HG03378 (cell line): ENCODE measurements at regions not wholly inside any gene's neighbourhood (a gene's known extent, or its start where the extent isn't known, plus 50 kb on each side); places are given as distances from the start of the nearest gene placed in this dataset.

Source experiments
- ATAC-seq: cut with Tn5 transposase; IDR thresholded peaks from one replicate; pipeline ENCODE4 v1.9.1; 2021; ENCODE audit warnings: mild to moderate bottlenecking, moderate library complexity; ENCODE audit not compliant: unreplicated experiment

DNA sequence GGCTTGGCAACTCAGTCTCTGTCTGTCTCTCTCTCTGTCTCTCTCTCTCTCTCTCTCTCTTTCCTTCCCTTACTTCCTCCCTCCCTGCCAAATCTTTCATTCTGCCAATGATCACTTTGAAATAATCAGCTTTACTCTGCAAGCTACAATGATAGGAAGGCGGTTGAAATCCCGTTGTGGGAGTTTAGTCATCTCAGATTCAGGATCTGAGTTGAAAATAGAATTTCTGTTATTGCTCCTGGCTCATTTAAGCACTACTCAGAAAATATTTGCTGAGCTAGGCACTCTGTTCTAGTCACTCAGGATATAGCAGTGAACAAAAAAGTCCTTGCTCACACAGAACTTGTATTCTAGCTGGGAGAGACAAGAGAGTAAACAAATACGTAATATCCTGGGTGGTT lies 56.3 kb upstream of the DCTD start:
- no peak for ATAC-seq

DNA sequence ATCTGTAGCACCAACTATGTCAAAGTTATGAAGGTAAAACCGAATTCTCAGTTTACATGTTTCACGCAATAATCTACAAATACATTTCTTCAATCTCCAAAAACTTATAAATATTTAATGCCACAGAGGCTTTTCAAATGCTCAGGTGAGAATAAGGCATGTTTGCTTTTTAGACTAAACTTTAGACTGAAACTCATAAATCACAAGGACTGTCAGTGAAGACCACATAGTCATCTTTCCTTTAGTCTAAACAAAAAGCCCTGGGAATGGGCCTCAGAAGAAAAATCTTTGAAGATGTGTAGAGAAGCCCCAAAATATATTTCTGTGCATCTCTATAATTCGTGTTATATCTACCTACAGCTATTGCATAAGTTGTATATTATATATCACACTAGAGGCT lies 54.5 kb upstream of the DCTD start:
- ATAC-seq, result no peak

DNA sequence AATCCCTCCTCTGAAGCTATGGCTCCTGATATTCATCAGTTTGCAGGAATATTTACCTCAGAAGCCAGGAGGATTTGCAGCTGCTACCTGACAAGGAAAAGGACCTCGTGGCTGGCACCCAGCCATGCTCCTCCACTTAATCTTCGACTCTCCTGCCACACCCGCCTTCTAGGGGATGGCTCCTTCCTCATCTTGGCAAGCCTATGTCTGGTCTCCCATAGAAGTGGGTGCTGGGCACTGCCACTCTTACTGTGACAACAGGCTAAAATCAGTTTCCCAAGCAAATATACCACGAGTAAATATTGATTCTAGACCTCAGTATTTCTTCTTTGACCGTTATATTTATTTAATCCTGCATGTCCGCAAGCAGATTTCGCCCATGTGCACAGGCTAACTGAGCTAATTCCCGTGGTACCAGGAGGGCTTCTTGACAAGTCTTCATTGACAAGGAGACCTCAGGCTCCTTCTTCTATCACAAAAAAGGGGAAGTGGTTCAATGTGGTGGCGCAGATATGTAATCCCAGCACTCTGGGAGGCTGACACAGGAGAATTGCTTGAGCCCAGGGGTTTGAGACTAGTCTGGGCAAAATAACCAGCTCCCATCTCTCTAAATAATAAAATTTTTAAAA lies 52.6 kb upstream of the DCTD start:
- ATAC-seq, result peak; percentile 82

DNA sequence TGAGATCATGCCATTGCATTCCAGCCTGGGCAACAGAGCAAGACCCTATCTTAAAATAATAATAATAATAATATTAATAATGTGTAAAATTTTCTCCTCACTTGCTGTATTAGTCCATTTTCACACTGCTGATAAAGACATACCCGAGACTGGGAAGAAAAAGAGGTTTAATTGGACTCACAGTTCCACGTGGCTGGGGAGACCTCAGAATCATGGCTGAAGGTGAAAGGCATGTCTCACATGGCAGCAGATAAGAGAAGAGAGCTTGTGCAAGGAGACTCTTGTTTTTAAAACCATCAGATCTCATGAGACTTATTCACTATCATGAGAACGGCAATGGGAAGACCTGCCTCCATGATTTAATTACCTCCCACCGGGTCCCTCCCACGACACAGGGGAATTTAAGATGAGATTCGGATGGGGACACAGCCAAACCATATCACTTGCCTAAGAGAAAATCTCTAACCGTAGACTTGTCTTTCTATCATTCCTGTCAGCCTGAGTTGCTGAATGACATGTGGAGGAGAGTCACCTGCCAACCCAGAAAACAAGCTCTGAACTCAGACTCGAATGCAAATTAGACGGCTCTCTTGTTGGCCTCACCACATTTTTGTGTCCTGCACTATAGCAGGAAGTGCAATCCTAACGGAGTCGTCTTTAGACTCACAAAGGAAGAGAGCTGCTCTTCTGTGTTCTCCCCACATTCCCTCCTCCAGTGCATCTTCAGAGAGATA lies 51.9 kb upstream of the DCTD start:
- ATAC-seq, result no peak

DNA sequence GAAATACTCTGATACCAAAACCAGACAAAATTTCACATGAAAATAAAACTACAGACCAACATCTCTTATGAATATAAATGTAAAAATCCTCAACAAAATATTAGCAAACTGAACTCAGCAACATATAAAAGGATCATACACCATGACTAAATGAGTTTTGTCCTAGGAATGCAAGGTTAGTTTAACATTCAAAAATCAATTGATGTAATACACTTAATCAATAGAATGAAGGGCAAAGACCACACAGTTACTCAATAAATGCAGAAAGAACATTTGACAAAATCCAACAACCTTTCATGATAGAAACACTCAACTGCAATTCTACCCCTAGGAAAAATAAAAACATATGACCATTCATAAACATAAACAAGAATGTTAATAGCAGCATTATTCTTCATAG lies 50.2 kb upstream of the DCTD start:
- no peak for ATAC-seq
